Endothelial cell of umbilical vein (primary cell): ENCODE measurements at regions not wholly inside any gene's neighbourhood (a gene's known extent, or its start where the extent isn't known, plus 50 kb on each side); places are given as distances from the start of the nearest gene placed in this dataset.

Experiments
- BruUV-seq: library from RNA; stranded (reverse); fragments of 400-500 nt; replicated peaks from 2 replicates; lab custom pipeline; 2021; lab: Mats Ljungman, UMichigan
- CTCF ChIA-PET: fragments of 300-600, 350-600 bp; sonication (Branson Sonifier 250); formaldehyde crosslinking; loops from one replicate; lab custom pipeline; 2021; ENCODE audit warnings: antibody characterized with exemption, inconsistent platforms; lab: Charles Lee
- POLR2A ChIA-PET: fragments of 300-600, 350-600 bp; sonication (Branson Sonifier 250); formaldehyde crosslinking; loops from one replicate; lab custom pipeline; 2021; ENCODE audit warnings: antibody characterized with exemption, inconsistent platforms; lab: Charles Lee
- DNase-seq: peaks from one replicate; pipeline ENCODE4 v3.0.0-alpha.2; 2011; ENCODE audit warnings: low read depth, low spot score
- FAIRE-seq: peaks from 2 replicates; lab custom pipeline; 2011; peaks lifted over from hg19 to GRCh38; lab: Jason Lieb, UNC
- H2AFZ ChIP-seq: 2 replicates; pipeline ENCODE4 v1.6.0; 2012; ENCODE audit warnings: low read depth, low read length, control low read depth, inconsistent platforms
- H3K27ac ChIP-seq: 2 replicates; pipeline ENCODE4 v1.5.1; 2011; ENCODE audit warnings: low read depth, mild to moderate bottlenecking, control low read depth, low read length, moderate library complexity; ENCODE audit not compliant: insufficient read depth
- H3K27me3 ChIP-seq, 2 experiments: 2 replicates each; pipeline versions ENCODE4 v1.6.0 to v1.6.1; 2011; ENCODE audit warnings: low read length in 2 of 2, mixed read lengths in 1 of 2; ENCODE audit not compliant: control insufficient read depth in 2 of 2, insufficient read depth in 2 of 2
- H3K36me3 ChIP-seq, 2 experiments: 2 replicates in 1 of 2; 3 replicates in 1 of 2; pipeline ENCODE4 v1.5.1; 2011; ENCODE audit warnings: low read length in 2 of 2, mild to moderate bottlenecking in 1 of 2, moderate library complexity in 1 of 2; ENCODE audit not compliant: control insufficient read depth in 2 of 2, insufficient read depth in 2 of 2; ENCODE audit errors: extremely low read depth in 1 of 2
- H3K4me1 ChIP-seq: 3 replicates; pipeline ENCODE4 v1.5.1; 2011; ENCODE audit warnings: mild to moderate bottlenecking, low read length; ENCODE audit not compliant: control insufficient read depth, insufficient read depth; ENCODE audit errors: extremely low read depth
- H3K4me2 ChIP-seq: 2 replicates; pipeline ENCODE4 v1.6.1; 2011; ENCODE audit warnings: low read length, control low read depth, mixed read lengths; ENCODE audit not compliant: insufficient read depth
- H3K4me3 ChIP-seq, 3 experiments: fragments of 200-600 bp in 1 of 3; sonication (generic), shearing (Covaris generic) in 1 of 3; replicated peaks in 1 of 3; 2 replicates each; pipeline ENCODE4 v1.5.1; 2011 to 2016; ENCODE audit warnings: control low read depth in 3 of 3, low read length in 3 of 3, mild to moderate bottlenecking in 2 of 3, inconsistent platforms in 1 of 3, low read depth in 1 of 3, moderate library complexity in 1 of 3; ENCODE audit not compliant: insufficient read depth in 1 of 3
- H3K79me2 ChIP-seq: 2 replicates; pipeline ENCODE4 v1.6.0; 2012; ENCODE audit warnings: low read length, inconsistent platforms; ENCODE audit not compliant: control insufficient read depth, insufficient read depth
- H3K9ac ChIP-seq: replicated peaks from 2 replicates; pipeline ENCODE3; 2011; ENCODE audit warnings: low read length, control low read depth; ENCODE audit not compliant: insufficient read depth; ENCODE audit errors: extremely low read depth
- H3K9me1 ChIP-seq: replicated peaks from 3 replicates; pipeline ENCODE4 v1.6.0; 2011; ENCODE audit warnings: mild to moderate bottlenecking, low read length; ENCODE audit not compliant: control insufficient read depth, insufficient read depth; ENCODE audit errors: extremely low read depth
- H3K9me3 ChIP-seq: replicated peaks from 2 replicates; pipeline ENCODE4 v1.5.1; 2012; ENCODE audit warnings: low read length, inconsistent platforms; ENCODE audit not compliant: control insufficient read depth, insufficient read depth
- H4K20me1 ChIP-seq: replicated peaks from 2 replicates; pipeline ENCODE3; 2011; ENCODE audit warnings: mild to moderate bottlenecking, low read length; ENCODE audit not compliant: control insufficient read depth, insufficient read depth; ENCODE audit errors: extremely low read depth
- EZH2 ChIP-seq: IDR thresholded peaks from 2 replicates; pipeline ENCODE4 v1.6.1; 2012; ENCODE audit warnings: borderline replicate concordance, low read depth, mild to moderate bottlenecking, moderate library complexity, low read length, inconsistent platforms; ENCODE audit not compliant: severe bottlenecking
- FOS ChIP-seq: IDR thresholded peaks from 2 replicates; pipeline ENCODE4 v1.6.1; 2011; ENCODE audit warnings: mild to moderate bottlenecking, low read length, moderate library complexity, borderline replicate concordance; ENCODE audit not compliant: insufficient read depth
- GATA2 ChIP-seq: IDR thresholded peaks from 2 replicates; pipeline ENCODE4 v1.7.0; 2011; ENCODE audit warnings: low read depth, mild to moderate bottlenecking, moderate library complexity, mixed read lengths, low read length; ENCODE audit not compliant: insufficient read length, insufficient read depth
- MAX ChIP-seq: IDR thresholded peaks from 2 replicates; pipeline ENCODE4 v1.6.1; 2011; ENCODE audit not compliant: insufficient read depth, insufficient read length
- POLR2A ChIP-seq: IDR thresholded peaks from 2 replicates; pipeline ENCODE4 v1.6.1; 2012; ENCODE audit warnings: low read depth, mild to moderate bottlenecking, control low read depth, low read length
- POLR2AphosphoS5 ChIP-seq: IDR thresholded peaks from 2 replicates; pipeline ENCODE4 v1.6.1; 2012; ENCODE audit warnings: low read depth, mild to moderate bottlenecking, control low read depth, low read length, moderate library complexity; ENCODE audit not compliant: insufficient read depth
- dilution Hi-C: fragments of 300-500 bp; cut with MboI; formaldehyde crosslinking; loops from one replicate; pipeline ENCODE4 v1.15.0; 2019; ENCODE audit warnings: low sequenced_read_pairs; ENCODE audit not compliant: extremely low pct_ligation_motif_present
- intact Hi-C: fragments of 100-400 bp; cut with micrococcal nuclease; formaldehyde crosslinking; loops from one replicate; pipeline ENCODE4 v1.10.0; 2022
- TF ChIP-seq, protein P1 (sequence below), 2 donors: IDR thresholded peaks; 1 replicate in 1 of 2; 2 replicates in 1 of 2; pipeline ENCODE4 v1.5.1; 2011; ENCODE audit warnings: low read length in 2 of 2, mild to moderate bottlenecking in 2 of 2, moderate library complexity in 2 of 2, control low read depth in 1 of 2, inconsistent platforms in 1 of 2, low read depth in 1 of 2; ENCODE audit not compliant: insufficient read depth in 1 of 2; ENCODE audit errors: extremely low read depth in 1 of 2

- no peaks in the 10 kb centered on the region for H3K36me3 ChIP-seq
- ChIA-PET CTCF (interaction anchor here (1.0 kb wide), 1 partner anchor 11 kb away, joined by 4 read pairs; no protein-coding TSS in a partner anchor), POLR2A (no interaction called here)
- no peaks in the 10 kb centered on the region for H3K9me1 ChIP-seq
- no peak for TF ChIP-seq GATA2
- no peak for TF ChIP-seq POLR2AphosphoS5
- no peak for TF ChIP-seq POLR2A
- TF ChIP-seq, protein P1, sequence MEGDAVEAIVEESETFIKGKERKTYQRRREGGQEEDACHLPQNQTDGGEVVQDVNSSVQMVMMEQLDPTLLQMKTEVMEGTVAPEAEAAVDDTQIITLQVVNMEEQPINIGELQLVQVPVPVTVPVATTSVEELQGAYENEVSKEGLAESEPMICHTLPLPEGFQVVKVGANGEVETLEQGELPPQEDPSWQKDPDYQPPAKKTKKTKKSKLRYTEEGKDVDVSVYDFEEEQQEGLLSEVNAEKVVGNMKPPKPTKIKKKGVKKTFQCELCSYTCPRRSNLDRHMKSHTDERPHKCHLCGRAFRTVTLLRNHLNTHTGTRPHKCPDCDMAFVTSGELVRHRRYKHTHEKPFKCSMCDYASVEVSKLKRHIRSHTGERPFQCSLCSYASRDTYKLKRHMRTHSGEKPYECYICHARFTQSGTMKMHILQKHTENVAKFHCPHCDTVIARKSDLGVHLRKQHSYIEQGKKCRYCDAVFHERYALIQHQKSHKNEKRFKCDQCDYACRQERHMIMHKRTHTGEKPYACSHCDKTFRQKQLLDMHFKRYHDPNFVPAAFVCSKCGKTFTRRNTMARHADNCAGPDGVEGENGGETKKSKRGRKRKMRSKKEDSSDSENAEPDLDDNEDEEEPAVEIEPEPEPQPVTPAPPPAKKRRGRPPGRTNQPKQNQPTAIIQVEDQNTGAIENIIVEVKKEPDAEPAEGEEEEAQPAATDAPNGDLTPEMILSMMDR (IDR thresholded peaks at IDR 0.05; ENCODE audit: extremely low read depth in 1 of 2, insufficient read depth in 1 of 2, low read depth in 1 of 2, low read length in 2 of 2): no peak
- TF ChIP-seq EZH2: no peak
- no peak for TF ChIP-seq FOS
- H3K4me1 ChIP-seq: peaks cover 14% of the 10 kb centered on the region
- no peak overlapping the region for H3K9ac ChIP-seq
- dilution Hi-C loops (no loop called here), intact Hi-C loops (loop anchor here (1.0 kb wide), 1 partner anchor 17 kb away; no protein-coding TSS in a partner anchor)
- no peak overlapping the region for H3K4me2 ChIP-seq
- FAIRE-seq (peak; percentile 60), DNase-seq (peak; percentile 80)
- H3K4me3 ChIP-seq: no peak overlapping the region
- no peaks in the 10 kb centered on the region for H4K20me1 ChIP-seq
- no peaks in the 10 kb centered on the region for H3K9me3 ChIP-seq
- BruUV-seq: no TSS peak
- no peaks in the 10 kb centered on the region for H3K27me3 ChIP-seq
- no peak overlapping the region for H3K27ac ChIP-seq
- peak overlapping the region; percentile 41 for H2AFZ ChIP-seq
- H3K79me2 ChIP-seq: no peaks in the 10 kb centered on the region
Observed at GRCh38 chr18:24814521-24814920, 354.1 kb downstream of the HRH4 start.

DNA sequence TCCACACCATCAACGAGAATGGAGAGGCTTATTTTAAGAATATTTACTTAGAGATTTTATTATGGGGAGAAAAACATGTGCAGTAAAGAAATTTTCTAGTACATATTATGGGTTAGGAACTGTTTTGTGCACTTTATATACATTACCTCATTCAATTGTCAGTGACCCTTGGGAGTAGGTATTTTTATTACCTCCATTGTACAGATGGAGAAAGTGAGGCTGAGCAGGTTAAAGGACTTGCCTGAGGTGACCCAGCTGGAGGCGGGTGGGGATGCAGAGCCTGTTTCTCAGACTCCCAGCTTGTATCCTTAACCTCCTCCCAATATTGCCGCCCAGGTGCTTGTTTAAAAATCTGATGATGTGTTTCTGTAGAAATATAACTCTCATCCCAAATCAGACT lies 356.7 kb downstream of the HRH4 start:
- TF ChIP-seq MAX (no peak), POLR2AphosphoS5 (no peak), EZH2 (no peak), FOS (no peak)
- TF ChIP-seq, protein P1 (IDR thresholded peaks at IDR 0.05; ENCODE audit: extremely low read depth in 1 of 2, insufficient read depth in 1 of 2, low read depth in 1 of 2, low read length in 2 of 2): no peak
- Histone ChIP-seq H3K4me3 (no peak overlapping the region), H3K36me3 (no peaks in the 10 kb centered on the region), H4K20me1 (no peaks in the 10 kb centered on the region), H3K9me3 (no peaks in the 10 kb centered on the region), H3K9ac (no peak overlapping the region), H3K4me1 (peaks cover 10% of the 10 kb centered on the region), H3K27me3 (no peaks in the 10 kb centered on the region), H3K79me2 (no peaks in the 10 kb centered on the region), H3K27ac (no peak overlapping the region), H3K4me2 (no peak overlapping the region), H2AFZ (no peak overlapping the region), H3K9me1 (no peaks in the 10 kb centered on the region)
- DNase-seq: no peak
- POLR2A ChIA-PET: no interaction called here
- FAIRE-seq: no peak
- CTCF ChIA-PET: no interaction called here
- intact Hi-C loops: no loop called here
- dilution Hi-C loops: no loop called here
- BruUV-seq: no TSS peak
